Mesenchymal stem cell (in vitro differentiated cells and primary cell): ENCODE measurements at regions not wholly inside any gene's neighbourhood (a gene's known extent, or its start where the extent isn't known, plus 50 kb on each side); places are given as distances from the start of the nearest gene placed in this dataset.

ENCODE experiments used
- DNase-seq: peaks from one replicate; pipeline ENCODE4 v3.0.0-alpha.2; 2013
- H2AFZ ChIP-seq: one replicate; pipeline ENCODE4 v1.6.1; 2013; ENCODE audit warnings: low read depth, mild to moderate bottlenecking, control low read depth, inconsistent platforms, low read length, moderate library complexity
- H2AK5ac ChIP-seq: 2 replicates; pipeline ENCODE4 v1.6.1; 2013; ENCODE audit warnings: low read length, moderate library complexity, mild to moderate bottlenecking, inconsistent platforms; ENCODE audit not compliant: severe bottlenecking
- H2BK120ac ChIP-seq: one replicate; pipeline ENCODE4 v1.6.1; 2013; ENCODE audit warnings: low read depth, mild to moderate bottlenecking, inconsistent platforms, low read length, moderate library complexity
- H2BK12ac ChIP-seq, 2 experiments: one replicate each; pipeline ENCODE4 v1.6.1; 2013; ENCODE audit warnings: inconsistent platforms in 2 of 2, low read length in 2 of 2, mild to moderate bottlenecking in 2 of 2, moderate library complexity in 2 of 2, control low read depth in 1 of 2
- H2BK15ac ChIP-seq: one replicate; pipeline ENCODE4 v1.6.1; 2013; ENCODE audit warnings: mild to moderate bottlenecking, low read depth, inconsistent platforms; ENCODE audit not compliant: poor library complexity, severe bottlenecking
- H2BK5ac ChIP-seq: 2 replicates; pipeline ENCODE4 v1.6.1; 2013; ENCODE audit warnings: low read depth, mild to moderate bottlenecking, low read length, control low read depth, inconsistent platforms; ENCODE audit not compliant: poor library complexity, severe bottlenecking
- H3K14ac ChIP-seq, 2 experiments: one replicate each; pipeline ENCODE4 v1.6.1; 2013; ENCODE audit warnings: inconsistent platforms in 2 of 2, low read length in 2 of 2, control low read depth in 1 of 2, mild to moderate bottlenecking in 1 of 2, moderate library complexity in 1 of 2
- H3K18ac ChIP-seq, 2 experiments: one replicate each; pipeline ENCODE4 v1.6.1; 2013; ENCODE audit warnings: inconsistent platforms in 2 of 2, low read length in 2 of 2, control low read depth in 1 of 2, low read depth in 1 of 2, mild to moderate bottlenecking in 1 of 2
- H3K23ac ChIP-seq, 2 experiments: one replicate each; pipeline ENCODE4 v1.6.1; 2013; ENCODE audit warnings: inconsistent platforms in 2 of 2, low read length in 2 of 2, mild to moderate bottlenecking in 2 of 2, moderate library complexity in 2 of 2, control low read depth in 1 of 2
- H3K27ac ChIP-seq: 2 replicates; pipeline ENCODE4 v1.5.1; 2013; ENCODE audit warnings: mild to moderate bottlenecking, moderate library complexity, low read length, control low read depth, inconsistent platforms; ENCODE audit not compliant: poor library complexity, severe bottlenecking
- H3K27me3 ChIP-seq, 2 experiments: 2 replicates each; pipeline versions ENCODE4 v1.6.1 to v1.7.0; 2013; ENCODE audit warnings: low read length in 2 of 2, mild to moderate bottlenecking in 2 of 2, moderate library complexity in 2 of 2, control low read depth in 1 of 2, inconsistent platforms in 1 of 2; ENCODE audit not compliant: control insufficient read depth in 1 of 2, insufficient read depth in 1 of 2
- H3K36me3 ChIP-seq, 2 experiments: 2 replicates each; pipeline versions ENCODE4 v1.6.1 to v1.7.0; 2013; ENCODE audit warnings: low read length in 2 of 2, control low read depth in 1 of 2, inconsistent platforms in 1 of 2, low read depth in 1 of 2, mild to moderate bottlenecking in 1 of 2; ENCODE audit not compliant: insufficient read depth in 2 of 2, control insufficient read depth in 1 of 2
- H3K4ac ChIP-seq, 2 experiments: one replicate each; pipeline ENCODE4 v1.6.1; 2013; ENCODE audit warnings: inconsistent platforms in 2 of 2, low read length in 2 of 2, mild to moderate bottlenecking in 2 of 2, moderate library complexity in 2 of 2, control low read depth in 1 of 2, low read depth in 1 of 2
- H3K4me1 ChIP-seq: 2 replicates; pipeline ENCODE4 v1.6.1; 2013; ENCODE audit warnings: low read depth, low read length, control low read depth; ENCODE audit not compliant: control insufficient read depth, insufficient read depth
- H3K4me2 ChIP-seq: 2 replicates; pipeline ENCODE4 v1.6.1; 2013; ENCODE audit warnings: low read length, mild to moderate bottlenecking, inconsistent platforms; ENCODE audit not compliant: poor library complexity, severe bottlenecking
- H3K4me3 ChIP-seq, 2 experiments: 2 replicates each; pipeline versions ENCODE4 v1.5.1 to v1.7.0; 2013; ENCODE audit warnings: low read length in 2 of 2, mild to moderate bottlenecking in 2 of 2, control low read depth in 1 of 2, low read depth in 1 of 2; ENCODE audit not compliant: insufficient read depth in 1 of 2
- H3K79me1 ChIP-seq: replicated peaks from 2 replicates; pipeline ENCODE4 v1.6.1; 2013; ENCODE audit warnings: mild to moderate bottlenecking, control low read depth, low read length, inconsistent platforms; ENCODE audit not compliant: poor library complexity, severe bottlenecking
- H3K9ac ChIP-seq: 2 replicates; pipeline ENCODE4 v1.7.0; 2013; ENCODE audit warnings: mild to moderate bottlenecking, low read length, moderate library complexity
- H3K9me3 ChIP-seq: 2 replicates; pipeline ENCODE4 v1.7.0; 2013; ENCODE audit warnings: mild to moderate bottlenecking, low read length; ENCODE audit not compliant: control insufficient read depth
- H4K8ac ChIP-seq: one replicate; pipeline ENCODE4 v1.6.1; 2013; ENCODE audit warnings: inconsistent platforms, mild to moderate bottlenecking, low read length, moderate library complexity
- H4K91ac ChIP-seq: one replicate; pipeline ENCODE4 v1.6.1; 2013; ENCODE audit warnings: mild to moderate bottlenecking, low read length, inconsistent platforms
- WGBS: methylation state at CpG from one replicate; pipeline ENCODE4 v1.1.7; 2013; ENCODE audit warnings: mixed read lengths; 5-methylcytosine and 5-hydroxymethylcytosine counted together

DNA sequence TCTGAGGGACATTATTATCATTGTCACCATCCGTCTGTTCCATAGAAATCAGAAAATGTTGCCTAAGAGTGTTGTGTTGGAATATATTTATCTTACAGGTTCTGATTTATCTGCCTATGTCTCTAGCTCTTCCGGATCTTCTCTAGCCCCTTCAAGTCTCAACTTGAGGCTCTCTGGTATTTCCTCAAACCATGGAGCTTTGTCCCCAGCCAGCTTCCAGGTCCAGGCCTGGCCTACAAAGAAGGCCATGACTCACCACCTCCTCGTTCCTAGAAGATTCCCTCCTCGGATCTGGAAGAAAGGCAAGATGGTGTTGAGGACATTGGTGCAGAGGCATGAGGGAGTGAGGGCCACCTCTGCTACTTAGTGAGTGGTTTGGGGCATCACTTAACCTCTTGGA, 122.1 kb upstream of the TRIB2 start:
- no peak overlapping the region for H3K4ac ChIP-seq
- H2AK5ac ChIP-seq = no peak overlapping the region
- no peak overlapping the region for H3K18ac ChIP-seq
- peaks cover 4% of the 10 kb centered on the region for H3K4me1 ChIP-seq
- no peak overlapping the region for H4K8ac ChIP-seq
- no peak overlapping the region for H3K23ac ChIP-seq
- no peak overlapping the region for H2BK12ac ChIP-seq
- DNase-seq = no peak
- H2BK15ac ChIP-seq = no peak overlapping the region
- H3K36me3 ChIP-seq = no peaks in the 10 kb centered on the region
- H2BK5ac ChIP-seq = no peak overlapping the region
- no peaks in the 10 kb centered on the region for H3K27me3 ChIP-seq
- H3K14ac ChIP-seq = no peak overlapping the region
- H3K4me3 ChIP-seq = no peak overlapping the region
- H3K9me3 ChIP-seq = no peaks in the 10 kb centered on the region
- H3K27ac ChIP-seq = no peak overlapping the region
- WGBS = 85% methylated on average over 3 of the region's 4 CpGs
- H2BK120ac ChIP-seq = no peak overlapping the region
- peak overlapping the region; percentile 18 for H2AFZ ChIP-seq
- no peak overlapping the region for H3K4me2 ChIP-seq
- no peak overlapping the region for H4K91ac ChIP-seq
- H3K9ac ChIP-seq = no peak overlapping the region
- H3K79me1 ChIP-seq = no peaks in the 10 kb centered on the region

DNA sequence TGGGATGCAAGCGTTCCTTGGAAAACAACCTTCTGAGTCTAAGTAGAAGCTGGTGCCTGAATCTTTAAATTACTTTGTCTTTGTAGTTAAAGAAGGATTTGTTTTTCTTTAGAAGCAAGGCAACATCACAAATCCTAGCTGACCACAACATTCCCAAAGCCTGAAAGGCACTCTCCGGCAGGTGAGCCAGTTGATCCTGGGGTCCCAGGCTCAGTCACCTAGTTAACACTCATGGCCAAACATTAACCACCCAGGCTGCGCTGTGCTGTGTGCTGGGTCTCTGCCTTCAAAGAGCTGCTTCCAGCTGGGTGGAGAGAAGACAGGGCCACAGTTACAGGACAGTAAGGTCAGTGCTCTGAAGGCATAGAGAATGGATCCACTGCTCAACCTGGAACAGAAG, 120.0 kb upstream of the TRIB2 start:
- Histone ChIP-seq H2AFZ (no peak overlapping the region), H3K27ac (no peak overlapping the region), H3K27me3 (no peaks in the 10 kb centered on the region), H3K9me3 (no peaks in the 10 kb centered on the region), H2BK15ac (no peak overlapping the region), H2BK12ac (no peak overlapping the region), H4K8ac (no peak overlapping the region), H3K4me2 (no peak overlapping the region), H3K36me3 (no peaks in the 10 kb centered on the region), H3K4me1 (peaks cover 4% of the 10 kb centered on the region), H3K4me3 (no peak overlapping the region), H2AK5ac (no peak overlapping the region), H4K91ac (no peak overlapping the region), H3K23ac (peak overlapping the region in 1 of 2 experiments; percentile 68), H2BK5ac (no peak overlapping the region), H3K4ac (no peak overlapping the region), H2BK120ac (no peak overlapping the region), H3K79me1 (no peaks in the 10 kb centered on the region), H3K14ac (no peak overlapping the region), H3K9ac (no peak overlapping the region), H3K18ac (no peak overlapping the region)
- DNase-seq = no peak
- 95% methylated on average over 3 of the region's 3 CpGs for WGBS

DNA sequence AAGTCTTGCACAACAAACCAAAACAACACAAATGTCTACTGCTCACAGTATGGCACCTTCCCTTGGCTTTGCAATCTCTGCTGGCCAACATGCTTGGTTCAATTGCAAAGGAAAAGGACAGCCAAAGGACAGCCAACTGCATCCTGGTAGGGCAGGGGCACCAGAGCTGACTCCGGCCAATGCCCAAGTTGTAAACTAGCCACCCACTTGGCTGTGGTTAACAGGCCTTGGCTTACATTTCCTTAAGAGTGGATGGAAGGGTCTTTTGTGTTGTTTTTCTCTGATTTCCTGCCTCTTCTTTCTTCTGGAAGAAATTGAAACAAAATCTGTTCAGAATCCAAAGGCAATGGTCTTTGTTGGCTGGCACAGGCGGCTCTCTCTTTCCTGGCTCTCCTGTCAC, 119.1 kb upstream of the TRIB2 start:
- no peak overlapping the region for H2BK15ac ChIP-seq
- no peak for DNase-seq
- H3K4ac ChIP-seq = no peak overlapping the region
- H4K8ac ChIP-seq = no peak overlapping the region
- H2BK120ac ChIP-seq = no peak overlapping the region
- no peak overlapping the region for H3K23ac ChIP-seq
- no peak overlapping the region for H4K91ac ChIP-seq
- H3K27me3 ChIP-seq = no peaks in the 10 kb centered on the region
- no peaks in the 10 kb centered on the region for H3K36me3 ChIP-seq
- no peak overlapping the region for H3K9ac ChIP-seq
- no peak overlapping the region for H2AFZ ChIP-seq
- WGBS = 92% methylated on average over 2 of the region's 2 CpGs
- peaks cover 4% of the 10 kb centered on the region for H3K4me1 ChIP-seq
- H3K14ac ChIP-seq = no peak overlapping the region
- H3K18ac ChIP-seq = no peak overlapping the region
- no peaks in the 10 kb centered on the region for H3K79me1 ChIP-seq
- no peak overlapping the region for H3K4me2 ChIP-seq
- no peak overlapping the region for H2BK5ac ChIP-seq
- H3K9me3 ChIP-seq = no peaks in the 10 kb centered on the region
- H2BK12ac ChIP-seq = no peak overlapping the region
- no peak overlapping the region for H3K27ac ChIP-seq
- no peak overlapping the region for H3K4me3 ChIP-seq
- H2AK5ac ChIP-seq = no peak overlapping the region

DNA sequence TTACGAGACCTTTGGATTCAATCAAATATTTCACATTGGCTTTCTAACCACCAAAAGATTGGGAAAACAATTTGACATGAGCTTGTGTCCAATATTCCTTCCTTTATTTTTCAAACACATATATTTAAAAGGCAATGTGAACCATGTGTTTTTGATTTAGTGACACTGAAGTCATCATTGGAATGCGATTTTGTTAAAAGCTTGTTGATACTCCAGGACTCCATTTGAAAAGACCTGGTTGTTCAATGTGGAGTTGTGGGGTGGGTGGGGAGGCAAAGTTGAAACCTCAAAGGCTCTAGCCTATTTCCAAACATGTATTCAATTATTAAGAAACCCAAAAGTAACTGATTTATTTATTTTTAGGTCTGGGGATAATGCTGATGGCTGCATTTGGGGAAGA, 114.1 kb upstream of the TRIB2 start:
- Histone ChIP-seq H3K27ac (no peak overlapping the region), H3K4me2 (no peak overlapping the region), H3K14ac (no peak overlapping the region), H3K4ac (no peak overlapping the region), H3K27me3 (no peaks in the 10 kb centered on the region), H3K36me3 (no peaks in the 10 kb centered on the region), H3K9ac (no peak overlapping the region), H3K4me3 (no peak overlapping the region), H2BK15ac (no peak overlapping the region), H3K9me3 (no peaks in the 10 kb centered on the region), H2AFZ (no peak overlapping the region), H2BK5ac (no peak overlapping the region), H4K8ac (no peak overlapping the region), H3K18ac (no peak overlapping the region), H2BK12ac (no peak overlapping the region), H2AK5ac (no peak overlapping the region), H3K4me1 (peaks cover 2% of the 10 kb centered on the region), H3K23ac (no peak overlapping the region), H3K79me1 (no peaks in the 10 kb centered on the region), H2BK120ac (no peak overlapping the region), H4K91ac (no peak overlapping the region)
- no peak for DNase-seq
- 100% methylated on average over 2 of the region's 2 CpGs for WGBS
